K562 (cell line): ENCODE measurements at regions not wholly inside any gene's neighbourhood (a gene's known extent, or its start where the extent isn't known, plus 50 kb on each side); places are given as distances from the start of the nearest gene placed in this dataset.

Experiments
- ATAC-seq: fragments of 200-7000 bp; cut with Tn5 transposase; 3 replicates; pipeline ENCODE4 v1.9.1; 2020; ENCODE audit warnings: moderate library complexity
- BruUV-seq: library from RNA; stranded (reverse); fragments of 400-500 nt; replicated peaks from 2 replicates; lab custom pipeline; 2021; lab: Mats Ljungman, UMichigan
- CTCF ChIA-PET: fragments of 300-600 bp; formaldehyde crosslinking; extraction: SDS; loops from one replicate; lab custom pipeline; 2021; ENCODE audit warnings: low intra/inter-chr PET ratio; lab: Yijun Ruan, JAX
- POLR2A ChIA-PET: fragments of 300-600, 350-650 bp; sonication (Branson Sonifier 250); formaldehyde crosslinking; extraction: SDS; loops from one replicate; lab custom pipeline; 2021; ENCODE audit warnings: antibody characterized with exemption, inconsistent platforms; lab: Yijun Ruan, JAX
- DNase-seq, 4 experiments: peaks; one replicate each; pipeline versions ENCODE4 v3.0.0 to v3.0.0-alpha.2; 2011 to 2018; ENCODE audit warnings: low spot score in 3 of 4, mixed read lengths in 3 of 4; ENCODE audit errors: extremely low read depth in 1 of 4
- FAIRE-seq: peaks from 2 replicates; lab custom pipeline; 2011; peaks lifted over from hg19 to GRCh38; lab: Jason Lieb, UNC
- H2AFZ ChIP-seq: 2 replicates; pipeline ENCODE4 v1.6.0; 2011; ENCODE audit warnings: low read depth, low read length, control low read depth, inconsistent platforms
- H3K27ac ChIP-seq: fragments of 200-600 bp; 3 replicates; pipeline ENCODE4 v1.8.0; 2011; ENCODE audit warnings: low read depth, mild to moderate bottlenecking, control low read depth, inconsistent platforms, low read length, moderate library complexity, mixed read lengths; ENCODE audit errors: extremely low read depth
- H3K27me3 ChIP-seq, 2 experiments: fragments of 300-600 bp in 1 of 2; 2 replicates in 1 of 2; 3 replicates in 1 of 2; pipeline versions ENCODE4 v1.6.0 to v1.8.0; 2011; ENCODE audit warnings: inconsistent platforms in 2 of 2, low read length in 2 of 2, mild to moderate bottlenecking in 1 of 2, mixed read lengths in 1 of 2, moderate library complexity in 1 of 2; ENCODE audit not compliant: control insufficient read depth in 2 of 2, insufficient read depth in 2 of 2
- H3K36me3 ChIP-seq: fragments of 300-600 bp; 3 replicates; pipeline ENCODE4 v1.8.0; 2011; ENCODE audit warnings: mild to moderate bottlenecking, low read length, inconsistent platforms; ENCODE audit not compliant: control insufficient read depth, insufficient read depth
- H3K4me1 ChIP-seq, 2 experiments: fragments of 200-600 bp in 1 of 2; replicated peaks in 1 of 2; 2 replicates in 1 of 2; 3 replicates in 1 of 2; pipeline versions ENCODE4 v1.5.1 to v1.8.0; 2011; ENCODE audit warnings: inconsistent platforms in 2 of 2, low read length in 2 of 2, mild to moderate bottlenecking in 1 of 2, mixed read lengths in 1 of 2, moderate library complexity in 1 of 2; ENCODE audit not compliant: control insufficient read depth in 2 of 2, insufficient read depth in 2 of 2
- H3K4me2 ChIP-seq: 2 replicates; pipeline ENCODE4 v1.6.1; 2011; ENCODE audit warnings: low read length, control low read depth, inconsistent platforms, mixed read lengths; ENCODE audit not compliant: insufficient read depth
- H3K4me3 ChIP-seq: fragments of 200-600 bp; sonication (generic), shearing (Covaris generic); 2 replicates; pipeline ENCODE4 v1.5.1; 2016; ENCODE audit warnings: control low read depth, inconsistent platforms
- H3K79me2 ChIP-seq: fragments of 200-600 bp; 3 replicates; pipeline ENCODE4 v1.8.0; 2011; ENCODE audit warnings: low read length, inconsistent platforms; ENCODE audit not compliant: control insufficient read depth, insufficient read depth
- H3K9ac ChIP-seq, 2 experiments: 2 replicates each; pipeline versions ENCODE4 v1.6.0 to v1.6.1; 2011; ENCODE audit warnings: low read depth in 2 of 2, low read length in 2 of 2, control low read depth in 1 of 2, inconsistent platforms in 1 of 2, mild to moderate bottlenecking in 1 of 2, mixed read lengths in 1 of 2; ENCODE audit not compliant: insufficient read depth in 1 of 2
- H3K9me1 ChIP-seq: one replicate; pipeline ENCODE4 v1.6.0; 2011; ENCODE audit warnings: inconsistent platforms, mild to moderate bottlenecking, low read length, moderate library complexity; ENCODE audit not compliant: control insufficient read depth, insufficient read depth
- H3K9me3 ChIP-seq: replicated peaks from 2 replicates; pipeline ENCODE4 v1.5.1; 2011; ENCODE audit warnings: low read depth, low read length, inconsistent platforms; ENCODE audit not compliant: control insufficient read depth, insufficient read depth
- H4K20me1 ChIP-seq: replicated peaks from 2 replicates; pipeline ENCODE4 v1.6.1; 2011; ENCODE audit warnings: low read length, inconsistent platforms, mixed read lengths; ENCODE audit not compliant: control insufficient read depth, insufficient read depth
- ARID3A ChIP-seq: IDR thresholded peaks from 2 replicates; pipeline ENCODE4 v1.6.1; 2012; ENCODE audit warnings: low read depth, low read length, improper control_type of control experiment, borderline replicate concordance
- C11orf30 ChIP-seq: fragments of 450-650 bp; IDR thresholded peaks from 2 replicates; pipeline ENCODE4 v1.6.1; 2016; ENCODE audit warnings: low read depth, mild to moderate bottlenecking
- HES1 ChIP-seq: fragments of 450-650 bp; IDR thresholded peaks from 2 replicates; pipeline ENCODE4 v1.6.1; 2016; ENCODE audit warnings: low read depth, mild to moderate bottlenecking, moderate library complexity
- MAFF ChIP-seq: IDR thresholded peaks from 2 replicates; pipeline ENCODE4 v1.6.1; 2012; ENCODE audit warnings: low read length, improper control_type of control experiment
- MAFG ChIP-seq: fragments of 450-650 bp; conservative IDR thresholded peaks from 2 replicates; pipeline ENCODE4 v1.6.1; 2016; ENCODE audit warnings: missing genetic modification characterization, missing compliant biosample characterization
- NFE2 ChIP-seq: IDR thresholded peaks from 2 replicates; pipeline ENCODE4 v1.6.1; 2014; ENCODE audit warnings: antibody characterized with exemption, low read depth
- POLR2A ChIP-seq: fragments of 450-650 bp; conservative IDR thresholded peaks from 2 replicates; pipeline ENCODE4 v1.6.1; 2016
- SMARCA5 ChIP-seq: fragments of 450-650 bp; IDR thresholded peaks from 2 replicates; pipeline ENCODE4 v1.6.1; 2016
- TAF1 ChIP-seq: IDR thresholded peaks from 2 replicates; pipeline ENCODE4 v1.6.1; 2011; ENCODE audit warnings: mild to moderate bottlenecking, low read length, moderate library complexity; ENCODE audit not compliant: insufficient read depth, control insufficient read depth, severe bottlenecking; ENCODE audit errors: extremely low read depth
- ZBED1 ChIP-seq: IDR thresholded peaks from 2 replicates; pipeline ENCODE4 v1.6.1; 2014
- ZFX ChIP-seq: sonication (generic); formaldehyde crosslinking; IDR thresholded peaks from 2 replicates; pipeline ENCODE4 v1.8.0; 2022; ENCODE audit warnings: mild to moderate bottlenecking, missing genetic modification reagents, moderate library complexity
- ZNF217 ChIP-seq: sonication (generic); formaldehyde crosslinking; IDR thresholded peaks from 2 replicates; pipeline ENCODE4 v1.8.0; 2022; ENCODE audit warnings: mild to moderate bottlenecking, missing genetic modification reagents
- ZNF224 ChIP-seq: sonication (generic); formaldehyde crosslinking; IDR thresholded peaks from 2 replicates; pipeline ENCODE4 v1.8.0; 2022; ENCODE audit warnings: mild to moderate bottlenecking, missing genetic modification reagents
- ZNF316 ChIP-seq: fragments of 450-650 bp; IDR thresholded peaks from 2 replicates; pipeline ENCODE4 v1.6.1; 2016
- ZSCAN32 ChIP-seq: fragments of 450-650 bp; formaldehyde crosslinking; IDR thresholded peaks from 2 replicates; pipeline ENCODE4 v1.4.0; 2020; ENCODE audit warnings: mild to moderate bottlenecking, moderate library complexity
- WGBS: fragments of 100-300 bp; shearing (Covaris generic); methylation state at CpG from one replicate; pipeline ENCODE4 v1.1.6; 2016; ENCODE audit warnings: low coverage, mixed read lengths; ENCODE audit not compliant: insufficient coverage; ENCODE audit errors: missing lambda C conversion rate; 5-methylcytosine and 5-hydroxymethylcytosine counted together
- in situ Hi-C: fragments of 300-500 bp; cut with MboI; formaldehyde crosslinking; loops from 4 replicates; pipeline ENCODE4 v1.15.0; 2018; ENCODE audit warnings: inconsistent platforms, mixed read lengths
- intact Hi-C: fragments of 100-400 bp; cut with micrococcal nuclease; formaldehyde crosslinking; loops from 2 replicates; pipeline ENCODE4 v1.14.2; 2022

GRCh38 chr18:22591222-22591621, 173.5 kb upstream of the CTAGE1 start (continued):
- TF ChIP-seq TAF1: no peak

- CTCF ChIA-PET: no interaction called here
- no peaks in the 10 kb centered on the region for H3K79me2 ChIP-seq
- in situ Hi-C loops (no loop called here), intact Hi-C loops (no loop called here)
- no peaks in the 10 kb centered on the region for H4K20me1 ChIP-seq
- H3K9me3 ChIP-seq: no peaks in the 10 kb centered on the region
- FAIRE-seq (no peak), ATAC-seq (no peak), DNase-seq (no peak)
- H3K9me1 ChIP-seq: no peaks in the 10 kb centered on the region
- TF ChIP-seq ARID3A: no peak
- TF ChIP-seq NFE2: peak; percentile 61; the same call in 1 of the 2 replicates
- no peak for TF ChIP-seq ZNF224 (CRISPR knock-in tag)
- TF ChIP-seq C11orf30: peak; percentile 67; the same call in 1 of the 2 replicates
- TF ChIP-seq ZFX (CRISPR knock-in tag): no peak
- peak; percentile 78 for TF ChIP-seq ZNF316
- no peak for TF ChIP-seq HES1
- no peak for TF ChIP-seq POLR2A
- TF ChIP-seq MAFG (tag): peak; percentile 70
- no peak for TF ChIP-seq ZBED1
- no peak for TF ChIP-seq SMARCA5
- peak; percentile 22; the same call in 1 of the 2 replicates for TF ChIP-seq MAFF
- no peak for TF ChIP-seq ZNF217 (CRISPR knock-in tag)
- no peak for TF ChIP-seq ZSCAN32 (CRISPR knock-in tag)
- no peak overlapping the region for H3K9ac ChIP-seq
- no peak overlapping the region for H3K4me3 ChIP-seq
- no peak overlapping the region for H3K4me2 ChIP-seq
- H2AFZ ChIP-seq: no peak overlapping the region
- H3K36me3 ChIP-seq: no peaks in the 10 kb centered on the region
- POLR2A ChIA-PET: no interaction called here
- BruUV-seq: no TSS peak
- no peaks in the 10 kb centered on the region for H3K4me1 ChIP-seq
- 2% methylated on average over 4 of the region's 4 CpGs for WGBS
- H3K27me3 ChIP-seq: peaks cover 4 to 7% of the 10 kb centered on the region in 2 experiments; a peak in 3 of 5 replicates
- no peak overlapping the region for H3K27ac ChIP-seq
Measured at GRCh38 chr18:22594155-22594690, 176.5 kb upstream of the CTAGE1 start.
